ENCODE measurements at regions not wholly inside any gene's neighbourhood (a gene's known extent, or its start where the extent isn't known, plus 50 kb on each side); places are given as distances from the start of the nearest gene placed in this dataset.

GRCh38 chr2:181376999-181377398 is 80.2 kb upstream of the ITGA4 start:
- Mint-ChIP-seq H3K9me3 (peaks cover 2% of the 10 kb centered on the region), H3K4me1 (ENCODE audit: low read depth) (peaks cover 6% of the 10 kb centered on the region), H3K36me3 (ENCODE audit: low read depth) (peaks cover 4% of the 10 kb centered on the region), H3K27ac (no peak overlapping the region), H3K27me3 (ENCODE audit: low read depth) (no peaks in the 10 kb centered on the region), H3K4me3 (no peak overlapping the region)
- intact Hi-C loops (cut with micrococcal nuclease): no loop called here
- no peak for DNase-seq
- CTCF ChIA-PET: no interaction called here

DNA sequence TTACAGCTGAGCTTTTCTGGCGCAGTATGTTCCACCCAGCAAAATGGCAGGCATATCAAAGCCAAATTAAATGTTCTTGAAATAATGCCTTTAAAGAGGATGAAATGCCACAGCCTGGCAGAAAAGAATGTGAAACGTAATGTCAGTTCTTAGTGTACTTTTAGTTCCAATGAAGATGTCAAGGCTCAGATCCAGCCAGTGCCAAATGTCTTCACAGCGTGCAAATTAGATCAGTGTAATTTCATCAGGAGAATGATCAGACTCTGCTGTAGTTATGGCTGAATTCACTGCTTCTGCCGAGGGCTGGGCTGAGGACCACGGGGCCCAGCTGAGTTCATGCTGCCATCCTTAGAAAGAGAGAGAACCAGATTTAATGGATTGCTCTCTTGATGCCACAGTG is 78.7 kb upstream of the ITGA4 start:
- H3K4me1 Mint-ChIP-seq (ENCODE audit: low read depth): no peaks in the 10 kb centered on the region
- CTCF ChIA-PET: no interaction called here

DNA sequence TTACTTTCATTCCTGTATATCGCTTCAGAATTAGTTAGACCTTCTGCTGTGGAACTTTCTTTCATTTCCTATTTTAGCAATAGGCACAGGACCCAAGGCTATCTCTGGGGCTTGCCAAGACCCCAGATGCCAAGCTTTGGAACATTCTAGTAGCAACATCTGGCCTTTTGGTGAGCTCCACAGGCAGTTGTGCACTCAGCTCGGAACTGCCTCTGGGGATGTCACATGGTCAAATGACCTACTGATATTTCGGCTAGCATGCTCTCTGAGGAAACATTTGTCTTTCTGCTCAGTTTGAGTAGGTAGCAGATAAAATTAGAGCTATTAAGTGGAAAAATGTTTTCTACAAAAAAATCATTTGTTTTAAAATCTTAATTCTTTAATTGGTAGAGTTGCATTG is 76.6 kb upstream of the ITGA4 start:
- CTCF ChIA-PET: interaction anchor here (0.6 to 1.3 kb wide), 2 partner anchors 12 to 140 kb away, joined by 3 read pairs; no protein-coding TSS in a partner anchor
- Mint-ChIP-seq H3K4me3 (no peak overlapping the region), H3K27me3 (ENCODE audit: low read depth) (no peaks in the 10 kb centered on the region), H3K4me1 (ENCODE audit: low read depth) (no peaks in the 10 kb centered on the region), H3K9me3 (peaks cover 7% of the 10 kb centered on the region), H3K27ac (no peak overlapping the region), H3K36me3 (ENCODE audit: low read depth) (peaks cover 6% of the 10 kb centered on the region)
- intact Hi-C loops (cut with micrococcal nuclease): no loop called here
- no peak for DNase-seq

More for the DNA sequence above, 78.7 kb upstream of the ITGA4 start:
- Mint-ChIP-seq H3K27ac (no peak overlapping the region), H3K9me3 (peaks cover 2% of the 10 kb centered on the region), H3K27me3 (ENCODE audit: low read depth) (no peaks in the 10 kb centered on the region), H3K36me3 (ENCODE audit: low read depth) (peaks cover 4% of the 10 kb centered on the region), H3K4me3 (no peak overlapping the region)
- DNase-seq: no peak
- intact Hi-C loops (cut with micrococcal nuclease): no loop called here

- intact Hi-C loops (cut with micrococcal nuclease): no loop called here
- Mint-ChIP-seq H3K27me3 (ENCODE audit: low read depth) (no peaks in the 10 kb centered on the region), H3K4me1 (ENCODE audit: low read depth) (no peaks in the 10 kb centered on the region), H3K36me3 (ENCODE audit: low read depth) (peaks cover 1% of the 10 kb centered on the region), H3K27ac (no peak overlapping the region), H3K9me3 (peaks cover 7% of the 10 kb centered on the region), H3K4me3 (no peak overlapping the region)
- CTCF ChIA-PET: no interaction called here
- DNase-seq: no peak
These were observed 72.3 kb upstream of the ITGA4 start for GRCh38 chr2:181384923-181385322.

DNA sequence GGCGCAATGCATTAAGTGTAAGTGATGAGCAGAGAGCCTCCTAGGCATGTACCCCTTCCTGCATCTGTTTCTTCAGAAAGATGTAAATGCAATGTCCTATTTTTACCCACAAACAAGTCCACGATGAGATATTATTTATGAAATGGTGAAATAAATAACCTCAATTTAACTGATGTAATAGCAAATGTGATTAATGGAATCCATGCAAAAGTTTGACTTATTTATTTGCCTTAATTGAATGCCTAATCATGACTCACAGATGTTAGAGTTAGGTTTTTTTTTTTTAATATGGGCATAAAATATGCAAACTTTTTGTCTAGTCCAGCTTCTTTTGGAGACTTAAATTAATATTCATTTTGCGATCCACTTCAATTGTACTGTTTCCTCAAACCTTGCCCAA is 67.7 kb upstream of the ITGA4 start:
- Mint-ChIP-seq H3K4me1 (ENCODE audit: low read depth) (peaks cover 13% of the 10 kb centered on the region), H3K4me3 (no peak overlapping the region), H3K36me3 (ENCODE audit: low read depth) (peaks cover 1% of the 10 kb centered on the region), H3K27ac (no peak overlapping the region), H3K27me3 (ENCODE audit: low read depth) (no peaks in the 10 kb centered on the region), H3K9me3 (peaks cover 6% of the 10 kb centered on the region)
- no peak for DNase-seq
- intact Hi-C loops (cut with micrococcal nuclease): no loop called here
- CTCF ChIA-PET: no interaction called here

DNA sequence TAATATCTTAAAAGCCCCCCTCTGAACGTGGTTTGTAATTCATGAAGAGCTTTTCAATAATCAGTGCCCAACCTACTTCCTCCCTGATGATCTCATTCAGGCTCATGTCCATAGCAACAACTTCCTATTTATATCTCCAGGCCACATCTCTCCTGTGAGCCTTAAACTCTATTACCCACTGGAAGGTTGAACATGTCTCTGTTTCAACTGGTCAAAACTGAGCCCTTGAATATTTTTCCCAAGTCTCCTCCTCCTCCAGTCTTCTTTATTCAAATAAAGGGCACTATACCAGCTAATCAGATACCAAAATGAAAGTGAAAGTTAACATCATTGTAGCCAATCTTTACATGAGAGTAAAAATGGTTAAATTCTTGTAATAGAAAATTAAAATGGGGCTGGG is 63.7 kb upstream of the ITGA4 start:
- Mint-ChIP-seq H3K27ac (peak overlapping the region; percentile 43), H3K4me1 (ENCODE audit: low read depth) (peaks cover 28% of the 10 kb centered on the region), H3K9me3 (no peaks in the 10 kb centered on the region), H3K36me3 (ENCODE audit: low read depth) (no peaks in the 10 kb centered on the region), H3K27me3 (ENCODE audit: low read depth) (no peaks in the 10 kb centered on the region), H3K4me3 (peak overlapping the region; percentile 42)
- CTCF ChIA-PET: interaction anchor here (1.1 kb wide), 1 partner anchor 35 kb away, joined by 4 read pairs; no protein-coding TSS in a partner anchor
- intact Hi-C loops (cut with micrococcal nuclease): no loop called here
- DNase-seq: no peak

DNA sequence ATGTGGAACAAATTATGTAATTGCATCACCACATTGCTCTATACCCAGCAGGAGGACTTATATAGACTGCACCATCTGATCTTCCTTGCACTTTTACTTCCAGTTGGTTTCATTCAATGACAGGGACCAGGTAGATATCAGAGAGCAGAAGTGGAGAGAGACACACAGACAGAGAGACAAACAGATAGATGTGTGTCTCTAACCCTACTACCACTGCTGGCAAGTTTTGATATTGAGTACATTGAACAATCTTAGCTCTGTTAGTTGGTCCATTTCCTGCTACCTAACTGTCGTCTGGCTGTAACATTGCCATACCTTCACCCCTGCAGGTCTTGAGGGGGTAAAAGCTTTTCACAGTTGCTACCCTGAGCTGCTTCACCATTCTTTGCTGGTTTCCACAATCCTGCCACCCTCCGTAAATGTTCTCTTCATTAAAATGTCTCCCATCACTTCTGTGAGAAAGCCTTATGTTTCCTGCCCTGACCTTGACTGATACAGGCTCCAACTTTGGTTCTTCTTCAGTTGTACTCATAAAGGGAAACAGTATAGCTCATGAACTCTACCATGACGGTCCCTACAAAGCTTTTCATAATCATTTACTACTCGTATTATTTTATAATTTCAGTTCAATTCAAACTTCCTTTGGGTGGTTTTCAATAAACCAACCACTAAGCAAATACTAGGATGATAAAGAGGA is 62.3 kb upstream of the ITGA4 start:
- Mint-ChIP-seq H3K4me3 (peak overlapping the region; percentile 31), H3K9me3 (no peaks in the 10 kb centered on the region), H3K27me3 (ENCODE audit: low read depth) (no peaks in the 10 kb centered on the region), H3K27ac (peak overlapping the region; percentile 66), H3K36me3 (ENCODE audit: low read depth) (no peaks in the 10 kb centered on the region), H3K4me1 (ENCODE audit: low read depth) (peaks cover 28% of the 10 kb centered on the region)
- intact Hi-C loops (cut with micrococcal nuclease): loop anchor here (2.0 kb wide), 1 partner anchor 68 kb away; no protein-coding TSS in a partner anchor
- no peak for DNase-seq
- CTCF ChIA-PET: interaction anchor here (0.6 to 1.5 kb wide), 8 partner anchors 11 to 290 kb away, joined by 3 to 5 read pairs (median 3); no protein-coding TSS in a partner anchor

GRCh38 chr2:181395851-181396250 is 61.3 kb upstream of the ITGA4 start:
- no peaks in the 10 kb centered on the region for H3K36me3 Mint-ChIP-seq (ENCODE audit: low read depth)
- intact Hi-C loops (cut with micrococcal nuclease): loop anchor here (2.0 kb wide), 1 partner anchor 67 kb away; no protein-coding TSS in a partner anchor
- H3K4me1 Mint-ChIP-seq (ENCODE audit: low read depth): peaks cover 28% of the 10 kb centered on the region
- no peak for DNase-seq
- no peak overlapping the region for H3K27ac Mint-ChIP-seq
- H3K27me3 Mint-ChIP-seq (ENCODE audit: low read depth): no peaks in the 10 kb centered on the region
- no peak overlapping the region for H3K4me3 Mint-ChIP-seq
- H3K9me3 Mint-ChIP-seq: no peaks in the 10 kb centered on the region
- CTCF ChIA-PET: interaction anchor here (1.3 kb wide), 2 partner anchors 11 to 59 kb away, joined by 3 to 5 read pairs; no protein-coding TSS in a partner anchor

GRCh38 chr2:181396256-181397123 is 60.7 kb upstream of the ITGA4 start:
- Mint-ChIP-seq H3K4me1 (ENCODE audit: low read depth) (peaks cover 28% of the 10 kb centered on the region), H3K36me3 (ENCODE audit: low read depth) (no peaks in the 10 kb centered on the region), H3K27me3 (ENCODE audit: low read depth) (no peaks in the 10 kb centered on the region), H3K9me3 (no peaks in the 10 kb centered on the region), H3K27ac (no peak overlapping the region), H3K4me3 (no peak overlapping the region)
- CTCF ChIA-PET: interaction anchor here (1.3 kb wide), 1 partner anchor 58 kb away, joined by 3 read pairs; no protein-coding TSS in a partner anchor
- intact Hi-C loops (cut with micrococcal nuclease): no loop called here
- no peak for DNase-seq

- no peak overlapping the region for H3K4me3 Mint-ChIP-seq
- CTCF ChIA-PET: interaction anchor here (0.9 kb wide), 1 partner anchor 69 kb away, joined by 3 read pairs; no protein-coding TSS in a partner anchor
- no peaks in the 10 kb centered on the region for H3K9me3 Mint-ChIP-seq
- H3K4me1 Mint-ChIP-seq (ENCODE audit: low read depth): peaks cover 24% of the 10 kb centered on the region
- no peak for DNase-seq
- H3K27ac Mint-ChIP-seq: no peak overlapping the region
- intact Hi-C loops (cut with micrococcal nuclease): no loop called here
- H3K27me3 Mint-ChIP-seq (ENCODE audit: low read depth): no peaks in the 10 kb centered on the region
- no peaks in the 10 kb centered on the region for H3K36me3 Mint-ChIP-seq (ENCODE audit: low read depth)
These were observed 59.9 kb upstream of the ITGA4 start for GRCh38 chr2:181397331-181397730.

DNA sequence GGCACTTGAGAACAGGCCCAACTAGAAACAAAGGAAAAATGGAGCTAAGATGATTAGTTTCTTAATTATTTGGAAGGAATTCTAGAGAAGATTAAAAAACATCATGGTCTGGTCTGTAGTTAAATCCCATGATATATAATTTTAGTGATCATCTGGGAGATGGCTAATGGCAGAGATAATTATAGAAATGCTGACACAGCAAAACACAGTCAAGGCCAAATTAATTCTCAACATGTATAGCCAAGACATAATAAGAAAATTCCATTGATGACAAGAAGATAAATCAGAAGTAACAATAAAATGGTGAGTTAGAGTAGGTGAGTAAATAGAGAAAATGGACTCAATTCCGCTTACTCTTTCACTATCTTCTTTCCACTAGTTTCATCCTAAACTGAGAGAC is 59.2 kb upstream of the ITGA4 start:
- no peak overlapping the region for H3K4me3 Mint-ChIP-seq
- CTCF ChIA-PET: interaction anchor here (0.9 kb wide), 1 partner anchor 68 kb away, joined by 3 read pairs; no protein-coding TSS in a partner anchor
- no peaks in the 10 kb centered on the region for H3K27me3 Mint-ChIP-seq (ENCODE audit: low read depth)
- DNase-seq: no peak
- intact Hi-C loops (cut with micrococcal nuclease): no loop called here
- no peak overlapping the region for H3K27ac Mint-ChIP-seq
- H3K9me3 Mint-ChIP-seq: no peaks in the 10 kb centered on the region
- no peaks in the 10 kb centered on the region for H3K36me3 Mint-ChIP-seq (ENCODE audit: low read depth)
- peaks cover 23% of the 10 kb centered on the region for H3K4me1 Mint-ChIP-seq (ENCODE audit: low read depth)

GRCh38 chr2:181399027-181399426 is 58.2 kb upstream of the ITGA4 start:
- H3K27me3 Mint-ChIP-seq (ENCODE audit: low read depth): no peaks in the 10 kb centered on the region
- intact Hi-C loops (cut with micrococcal nuclease): no loop called here
- H3K4me3 Mint-ChIP-seq: no peak overlapping the region
- DNase-seq: no peak
- CTCF ChIA-PET: no interaction called here
- H3K27ac Mint-ChIP-seq: no peak overlapping the region
- no peaks in the 10 kb centered on the region for H3K36me3 Mint-ChIP-seq (ENCODE audit: low read depth)
- H3K9me3 Mint-ChIP-seq: no peaks in the 10 kb centered on the region
- peaks cover 18% of the 10 kb centered on the region for H3K4me1 Mint-ChIP-seq (ENCODE audit: low read depth)

Data from activated naive CD4-positive, alpha-beta T cell treated with anti-CD3 and anti-CD28 coated beads for 36 hours (primary cell).